ENCODE measurements at regions not wholly inside any gene's neighbourhood (a gene's known extent, or its start where the extent isn't known, plus 50 kb on each side); places are given as distances from the start of the nearest gene placed in this dataset.

DNA sequence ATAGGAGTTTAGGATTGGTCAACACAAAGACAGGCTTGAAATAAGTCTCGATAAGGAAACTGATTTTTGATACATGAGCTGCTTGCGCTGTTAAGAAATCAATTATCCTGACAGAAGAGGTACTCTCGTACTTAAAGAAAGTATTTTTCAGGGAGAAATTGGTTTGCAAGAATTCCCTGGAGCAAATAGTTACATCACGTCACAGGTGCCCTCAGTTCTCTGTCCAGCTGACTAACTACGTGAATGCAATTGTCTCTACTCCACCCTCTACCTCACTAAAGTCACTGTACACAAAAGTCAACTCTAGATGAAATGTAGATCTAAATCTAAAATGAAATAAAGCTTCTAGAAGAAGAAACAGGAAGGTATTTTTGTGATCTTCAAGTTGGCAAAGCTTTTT, 130.6 kb upstream of the KCNJ16 start:
- H4K20me1 ChIP-seq (replicated peaks; ENCODE audit: control insufficient read depth, insufficient read depth, low read length), result no peaks in the 10 kb centered on the region
- no peak overlapping the region for H3K27ac ChIP-seq (ENCODE audit: extremely low read depth, low read depth, low read length)
- no peaks in the 10 kb centered on the region for H3K79me2 ChIP-seq (ENCODE audit: control insufficient read depth, insufficient read depth, low read length)
- no peak overlapping the region for H3K4me3 ChIP-seq
- H3K36me3 ChIP-seq (ENCODE audit: control insufficient read depth, insufficient read depth, low read length), result no peaks in the 10 kb centered on the region
- no peak for ATAC-seq
- WGBS (ENCODE audit: insufficient coverage, low coverage, missing lambda C conversion rate), result 19% methylated on average over 5 of the region's 5 CpGs
- DNase-seq (ENCODE audit: extremely low read depth in 1 of 4, low spot score in 3 of 4), result no peak
- CTCF ChIA-PET (ENCODE audit: low intra/inter-chr PET ratio), result no interaction called here
- no peak overlapping the region for H3K9ac ChIP-seq (ENCODE audit: insufficient read depth in 1 of 2, low read depth in 2 of 2, low read length in 2 of 2)
- H3K4me1 ChIP-seq (replicated peaks in 1 of 2; ENCODE audit: control insufficient read depth in 2 of 2, insufficient read depth in 2 of 2, low read length in 2 of 2), result no peaks in the 10 kb centered on the region; a peak in 1 of 5 replicates
- no peak for FAIRE-seq
- no peaks in the 10 kb centered on the region for H3K9me1 ChIP-seq (ENCODE audit: control insufficient read depth, insufficient read depth, low read length)
- BruUV-seq (replicated peaks), result no TSS peak
- no peak overlapping the region for H3K4me2 ChIP-seq (ENCODE audit: insufficient read depth, low read length)
- no peaks in the 10 kb centered on the region for H3K9me3 ChIP-seq (replicated peaks; ENCODE audit: control insufficient read depth, insufficient read depth, low read depth, low read length)
- no peaks in the 10 kb centered on the region for H3K27me3 ChIP-seq (ENCODE audit: control insufficient read depth in 2 of 2, insufficient read depth in 2 of 2, low read length in 2 of 2)
- no peak overlapping the region for H2AFZ ChIP-seq (ENCODE audit: low read depth, low read length)
- in situ Hi-C loops (cut with MboI) (no loop called here), intact Hi-C loops (cut with micrococcal nuclease) (no loop called here)
- POLR2A ChIA-PET, result no interaction called here
- no peak for TF ChIP-seq HMGN3 (IDR thresholded peaks at IDR 0.05; ENCODE audit: borderline replicate concordance, extremely low read depth, insufficient read length, low read depth, low read length)
- no peak for TF ChIP-seq RBM14 (IDR thresholded peaks at IDR 0.05; ENCODE audit: borderline replicate concordance, insufficient read depth, low read depth, low read length)
- TF ChIP-seq ZFPM2 (CRISPR knock-in tag; IDR thresholded peaks at IDR 0.05), result no peak
- TF ChIP-seq ZNF24 (IDR thresholded peaks at IDR 0.05), result no peak
- TF ChIP-seq, protein P1, sequence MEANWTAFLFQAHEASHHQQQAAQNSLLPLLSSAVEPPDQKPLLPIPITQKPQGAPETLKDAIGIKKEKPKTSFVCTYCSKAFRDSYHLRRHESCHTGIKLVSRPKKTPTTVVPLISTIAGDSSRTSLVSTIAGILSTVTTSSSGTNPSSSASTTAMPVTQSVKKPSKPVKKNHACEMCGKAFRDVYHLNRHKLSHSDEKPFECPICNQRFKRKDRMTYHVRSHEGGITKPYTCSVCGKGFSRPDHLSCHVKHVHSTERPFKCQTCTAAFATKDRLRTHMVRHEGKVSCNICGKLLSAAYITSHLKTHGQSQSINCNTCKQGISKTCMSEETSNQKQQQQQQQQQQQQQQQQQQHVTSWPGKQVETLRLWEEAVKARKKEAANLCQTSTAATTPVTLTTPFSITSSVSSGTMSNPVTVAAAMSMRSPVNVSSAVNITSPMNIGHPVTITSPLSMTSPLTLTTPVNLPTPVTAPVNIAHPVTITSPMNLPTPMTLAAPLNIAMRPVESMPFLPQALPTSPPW (CRISPR knock-in tag; IDR thresholded peaks at IDR 0.05), result no peak
- no peak for TF ChIP-seq SIX5 (IDR thresholded peaks at IDR 0.05; ENCODE audit: borderline replicate concordance in 1 of 2, insufficient read depth in 1 of 2, low read depth in 1 of 2, low read length in 2 of 2)
- TF ChIP-seq, protein P2, sequence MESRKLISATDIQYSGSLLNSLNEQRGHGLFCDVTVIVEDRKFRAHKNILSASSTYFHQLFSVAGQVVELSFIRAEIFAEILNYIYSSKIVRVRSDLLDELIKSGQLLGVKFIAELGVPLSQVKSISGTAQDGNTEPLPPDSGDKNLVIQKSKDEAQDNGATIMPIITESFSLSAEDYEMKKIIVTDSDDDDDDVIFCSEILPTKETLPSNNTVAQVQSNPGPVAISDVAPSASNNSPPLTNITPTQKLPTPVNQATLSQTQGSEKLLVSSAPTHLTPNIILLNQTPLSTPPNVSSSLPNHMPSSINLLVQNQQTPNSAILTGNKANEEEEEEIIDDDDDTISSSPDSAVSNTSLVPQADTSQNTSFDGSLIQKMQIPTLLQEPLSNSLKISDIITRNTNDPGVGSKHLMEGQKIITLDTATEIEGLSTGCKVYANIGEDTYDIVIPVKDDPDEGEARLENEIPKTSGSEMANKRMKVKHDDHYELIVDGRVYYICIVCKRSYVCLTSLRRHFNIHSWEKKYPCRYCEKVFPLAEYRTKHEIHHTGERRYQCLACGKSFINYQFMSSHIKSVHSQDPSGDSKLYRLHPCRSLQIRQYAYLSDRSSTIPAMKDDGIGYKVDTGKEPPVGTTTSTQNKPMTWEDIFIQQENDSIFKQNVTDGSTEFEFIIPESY (CRISPR knock-in tag; IDR thresholded peaks at IDR 0.05), result no peak
- TF ChIP-seq, protein P3, sequence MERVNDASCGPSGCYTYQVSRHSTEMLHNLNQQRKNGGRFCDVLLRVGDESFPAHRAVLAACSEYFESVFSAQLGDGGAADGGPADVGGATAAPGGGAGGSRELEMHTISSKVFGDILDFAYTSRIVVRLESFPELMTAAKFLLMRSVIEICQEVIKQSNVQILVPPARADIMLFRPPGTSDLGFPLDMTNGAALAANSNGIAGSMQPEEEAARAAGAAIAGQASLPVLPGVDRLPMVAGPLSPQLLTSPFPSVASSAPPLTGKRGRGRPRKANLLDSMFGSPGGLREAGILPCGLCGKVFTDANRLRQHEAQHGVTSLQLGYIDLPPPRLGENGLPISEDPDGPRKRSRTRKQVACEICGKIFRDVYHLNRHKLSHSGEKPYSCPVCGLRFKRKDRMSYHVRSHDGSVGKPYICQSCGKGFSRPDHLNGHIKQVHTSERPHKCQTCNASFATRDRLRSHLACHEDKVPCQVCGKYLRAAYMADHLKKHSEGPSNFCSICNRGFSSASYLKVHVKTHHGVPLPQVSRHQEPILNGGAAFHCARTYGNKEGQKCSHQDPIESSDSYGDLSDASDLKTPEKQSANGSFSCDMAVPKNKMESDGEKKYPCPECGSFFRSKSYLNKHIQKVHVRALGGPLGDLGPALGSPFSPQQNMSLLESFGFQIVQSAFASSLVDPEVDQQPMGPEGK (CRISPR knock-in tag; IDR thresholded peaks at IDR 0.05; ENCODE audit: borderline replicate concordance), result no peak
- TF ChIP-seq MTA1 (IDR thresholded peaks at IDR 0.05; ENCODE audit: borderline replicate concordance), result no peak
- TF ChIP-seq, protein P4, sequence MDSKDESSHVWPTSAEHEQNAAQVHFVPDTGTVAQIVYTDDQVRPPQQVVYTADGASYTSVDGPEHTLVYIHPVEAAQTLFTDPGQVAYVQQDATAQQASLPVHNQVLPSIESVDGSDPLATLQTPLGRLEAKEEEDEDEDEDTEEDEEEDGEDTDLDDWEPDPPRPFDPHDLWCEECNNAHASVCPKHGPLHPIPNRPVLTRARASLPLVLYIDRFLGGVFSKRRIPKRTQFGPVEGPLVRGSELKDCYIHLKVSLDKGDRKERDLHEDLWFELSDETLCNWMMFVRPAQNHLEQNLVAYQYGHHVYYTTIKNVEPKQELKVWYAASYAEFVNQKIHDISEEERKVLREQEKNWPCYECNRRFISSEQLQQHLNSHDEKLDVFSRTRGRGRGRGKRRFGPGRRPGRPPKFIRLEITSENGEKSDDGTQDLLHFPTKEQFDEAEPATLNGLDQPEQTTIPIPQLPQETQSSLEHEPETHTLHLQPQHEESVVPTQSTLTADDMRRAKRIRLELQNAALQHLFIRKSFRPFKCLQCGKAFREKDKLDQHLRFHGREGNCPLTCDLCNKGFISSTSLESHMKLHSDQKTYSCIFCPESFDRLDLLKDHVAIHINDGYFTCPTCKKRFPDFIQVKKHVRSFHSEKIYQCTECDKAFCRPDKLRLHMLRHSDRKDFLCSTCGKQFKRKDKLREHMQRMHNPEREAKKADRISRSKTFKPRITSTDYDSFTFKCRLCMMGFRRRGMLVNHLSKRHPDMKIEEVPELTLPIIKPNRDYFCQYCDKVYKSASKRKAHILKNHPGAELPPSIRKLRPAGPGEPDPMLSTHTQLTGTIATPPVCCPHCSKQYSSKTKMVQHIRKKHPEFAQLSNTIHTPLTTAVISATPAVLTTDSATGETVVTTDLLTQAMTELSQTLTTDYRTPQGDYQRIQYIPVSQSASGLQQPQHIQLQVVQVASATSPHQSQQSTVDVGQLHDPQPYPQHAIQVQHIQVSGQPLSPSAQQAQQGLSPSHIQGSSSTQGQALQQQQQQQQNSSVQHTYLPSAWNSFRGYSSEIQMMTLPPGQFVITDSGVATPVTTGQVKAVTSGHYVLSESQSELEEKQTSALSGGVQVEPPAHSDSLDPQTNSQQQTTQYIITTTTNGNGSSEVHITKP (IDR thresholded peaks at IDR 0.05; ENCODE audit: partially characterized antibody), result no peak

Measured in K562 (cell line).